CD1c-positive myeloid dendritic cell (primary cell): ENCODE measurements at regions not wholly inside any gene's neighbourhood (a gene's known extent, or its start where the extent isn't known, plus 50 kb on each side); places are given as distances from the start of the nearest gene placed in this dataset.

Experiments
- DNase-seq: peaks from one replicate; pipeline ENCODE4 v3.0.0-alpha.2; 2016; ENCODE audit errors: extremely low spot score

DNA sequence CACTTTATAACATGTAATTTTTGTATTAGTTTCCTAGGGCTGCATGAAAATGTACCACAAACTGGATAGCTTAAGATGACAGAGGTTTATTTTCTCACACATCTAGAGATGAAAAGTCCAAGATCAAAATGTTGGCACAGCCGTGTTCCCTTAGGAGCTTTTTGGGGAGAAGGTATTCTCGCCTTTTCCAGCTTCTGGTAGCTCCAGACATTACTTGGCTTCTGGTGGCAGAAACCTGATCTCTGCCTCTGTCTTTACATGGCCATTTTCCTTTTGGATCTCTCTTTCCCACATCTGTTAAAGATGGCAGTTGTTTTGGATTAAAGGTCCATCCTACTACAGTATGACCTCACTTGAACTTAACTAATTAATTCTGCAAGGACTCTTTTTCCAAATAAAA lies 885.7 kb upstream of the CDH8 start:
- no peak for DNase-seq

DNA sequence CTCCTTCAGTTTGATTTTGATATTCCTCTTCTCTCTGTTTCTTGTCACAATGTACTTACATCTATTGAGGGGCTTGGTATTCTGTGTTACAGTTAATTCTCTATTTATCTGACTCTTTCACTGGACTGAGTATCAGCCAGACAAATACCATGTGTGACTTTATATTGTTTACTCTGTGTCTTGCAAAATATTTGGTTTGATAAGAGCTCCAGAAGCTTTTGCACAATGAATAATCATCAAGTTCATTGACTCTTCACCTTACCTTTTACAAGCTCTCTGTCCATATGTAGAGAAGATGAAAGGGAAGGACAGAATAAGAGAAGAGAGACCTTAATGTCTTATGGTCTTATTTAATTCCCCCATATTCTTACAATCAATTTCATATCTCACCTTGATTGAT lies 877.7 kb upstream of the CDH8 start:
- no peak for DNase-seq

DNA sequence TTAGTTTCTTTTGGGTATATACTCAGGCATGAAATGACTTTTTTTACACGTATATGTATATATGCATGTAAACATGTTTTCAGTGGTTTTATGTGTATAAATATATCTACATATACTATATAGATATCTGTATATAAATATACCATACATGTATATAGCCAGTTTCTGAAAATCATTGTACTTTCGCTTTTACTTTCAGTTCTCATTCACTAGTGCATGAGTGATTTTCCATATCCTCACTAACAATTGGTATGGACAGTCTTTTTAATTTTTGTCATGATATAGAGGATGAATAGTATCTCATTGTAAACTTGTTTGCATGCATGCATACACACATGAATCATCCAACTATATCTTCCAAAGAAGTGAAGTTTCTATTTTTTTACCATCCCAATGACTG lies 877.1 kb upstream of the CDH8 start:
- no peak for DNase-seq

DNA sequence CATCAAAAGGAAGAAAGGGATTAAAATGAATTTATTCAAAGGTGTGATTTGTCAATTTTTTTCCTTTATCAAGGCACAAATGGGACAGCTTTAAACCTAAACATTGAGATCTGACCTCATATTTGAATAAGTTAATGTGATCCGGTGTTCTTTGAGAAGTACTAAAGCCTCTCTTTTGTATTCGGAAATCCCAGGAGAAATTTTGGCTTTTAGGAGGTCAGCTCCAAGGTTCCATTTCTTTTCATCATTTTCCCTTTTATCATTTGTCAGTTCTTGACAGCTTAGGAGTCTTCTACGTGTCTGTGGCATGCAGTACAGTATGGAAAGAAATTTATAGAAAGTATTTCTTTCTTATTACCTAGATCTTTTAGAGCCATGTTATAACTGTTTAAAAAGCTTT lies 873.4 kb upstream of the CDH8 start:
- no peak for DNase-seq

DNA sequence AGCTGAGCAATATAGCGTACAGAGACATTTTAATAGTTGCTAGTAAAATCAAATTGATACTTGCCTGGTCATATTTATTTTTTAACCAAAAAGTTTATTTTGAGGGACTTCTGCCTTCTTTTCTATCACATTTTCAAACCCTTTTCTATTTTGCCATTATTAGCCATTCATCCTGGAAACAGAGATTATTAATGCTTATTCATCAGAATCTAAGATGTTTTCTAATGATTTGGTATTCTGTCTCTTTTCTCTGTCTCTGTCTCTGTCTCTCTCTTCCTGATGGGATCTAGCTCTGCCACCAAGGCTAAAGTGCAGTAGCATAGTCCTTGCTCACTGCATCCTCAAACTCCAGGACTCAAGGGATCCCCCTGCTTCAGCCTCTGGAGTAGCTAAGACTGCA lies 871.3 kb upstream of the CDH8 start:
- DNase-seq: no peak

DNA sequence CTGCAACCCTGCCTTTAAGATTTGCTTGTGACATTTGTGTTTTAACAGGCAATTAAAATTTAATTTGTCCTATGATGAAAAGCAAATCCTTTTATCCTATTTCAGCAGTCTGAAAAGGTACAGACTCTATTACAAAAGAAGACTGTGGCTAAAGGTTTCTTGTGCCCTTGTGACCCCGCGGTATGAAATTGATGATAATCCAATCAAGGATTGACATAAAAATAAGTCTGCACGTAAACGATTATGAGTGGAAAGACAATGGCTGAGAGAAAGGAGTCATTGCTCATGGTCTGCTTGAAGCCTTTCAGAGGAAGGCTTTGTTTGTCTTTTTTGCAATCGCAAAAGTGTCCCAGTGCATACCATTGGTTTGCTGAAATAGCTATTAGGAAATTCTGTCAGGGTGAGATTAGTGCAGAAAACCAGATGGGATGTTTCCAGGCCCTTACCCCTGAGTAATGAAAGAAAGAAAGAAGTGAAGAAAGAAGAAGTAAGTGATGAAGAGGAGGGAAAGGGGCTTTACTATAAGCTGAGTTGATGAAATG lies 867.8 kb upstream of the CDH8 start:
- DNase-seq: no peak

DNA sequence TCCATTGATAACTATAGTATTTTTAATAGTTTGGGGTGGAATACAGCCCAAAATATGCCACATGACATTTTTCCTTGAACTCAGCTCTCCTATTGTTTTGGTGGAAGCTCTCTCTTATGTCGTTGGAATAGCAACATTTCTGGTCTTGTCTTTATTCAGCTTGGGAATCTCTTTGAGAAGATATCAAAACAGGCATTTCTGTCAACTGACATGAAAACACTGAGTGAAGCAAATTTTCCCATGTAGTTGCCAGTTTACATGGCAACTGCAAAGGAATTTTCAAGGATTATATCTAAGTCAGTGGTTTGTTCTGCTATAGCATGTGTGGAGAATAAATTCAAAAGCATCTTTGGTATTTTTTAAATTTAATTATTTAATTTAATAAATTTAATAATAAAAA lies 863.5 kb upstream of the CDH8 start:
- DNase-seq: no peak

DNA sequence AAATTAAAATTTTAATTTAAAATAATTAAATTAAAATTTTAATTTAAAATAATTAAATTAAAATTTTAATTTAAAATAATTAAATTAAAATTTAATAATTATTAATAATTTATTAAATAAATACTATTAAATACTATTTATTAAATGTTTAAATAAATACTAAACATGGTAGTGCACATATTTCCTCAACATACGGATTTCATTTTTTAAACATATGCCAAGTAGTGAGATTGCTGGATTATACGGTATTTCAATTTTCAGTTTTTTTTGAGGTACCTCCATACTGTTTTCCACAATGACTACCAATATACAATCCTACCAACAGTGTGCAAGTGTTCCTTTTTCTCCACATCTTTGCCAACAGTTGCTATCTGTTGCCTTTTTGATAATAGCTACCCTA lies 852.9 kb upstream of the CDH8 start:
- DNase-seq: no peak

DNA sequence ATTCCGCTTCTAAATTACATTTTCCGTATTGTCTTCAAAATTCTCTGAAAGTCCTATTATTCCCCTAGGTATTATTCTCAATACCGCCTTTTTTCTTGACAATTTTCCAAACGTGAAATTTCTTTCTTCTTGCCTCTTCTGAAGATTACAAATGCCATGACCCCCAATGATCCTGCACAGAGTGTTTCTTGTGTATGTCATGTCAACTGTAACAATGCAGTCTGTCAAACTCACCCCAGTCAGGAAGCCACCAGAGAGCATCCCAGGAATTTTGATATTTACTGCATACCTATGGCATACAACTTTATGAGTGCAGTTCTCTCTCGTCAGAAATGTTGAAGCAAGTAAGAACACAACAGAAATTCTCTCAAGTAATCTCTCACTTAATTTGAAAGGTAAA lies 847.3 kb upstream of the CDH8 start:
- DNase-seq: no peak

DNA sequence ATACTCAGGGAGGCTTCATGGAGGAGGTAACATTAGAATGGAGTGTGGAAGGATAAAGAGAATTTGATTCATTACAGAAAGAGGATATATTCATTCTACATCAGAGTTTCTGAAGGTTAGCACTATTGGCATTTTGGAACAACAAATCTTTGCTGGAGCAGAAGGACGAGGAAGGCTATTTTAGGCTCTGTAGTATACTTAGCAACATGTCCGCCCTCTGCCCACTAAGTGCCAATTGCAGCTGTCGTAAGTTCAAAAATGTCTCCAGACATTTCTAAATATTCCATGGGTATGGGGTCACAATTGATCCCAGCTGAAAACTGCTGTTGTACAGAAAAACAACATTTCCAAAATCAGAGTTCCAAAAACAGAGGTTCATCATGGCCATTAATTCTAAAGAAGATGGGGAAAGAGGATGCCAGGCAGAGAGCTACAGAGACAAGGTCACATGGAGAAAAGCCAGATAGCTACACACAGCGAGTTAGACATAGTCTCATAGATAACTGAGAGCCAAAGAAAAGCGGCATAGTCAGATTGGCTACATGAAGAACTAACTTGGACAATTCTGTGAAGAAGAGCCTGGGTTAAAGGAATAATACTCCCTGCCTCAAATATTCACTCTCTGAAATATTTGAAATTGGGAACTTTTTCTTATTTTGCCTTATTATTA lies 846.4 kb upstream of the CDH8 start:
- DNase-seq: no peak

DNA sequence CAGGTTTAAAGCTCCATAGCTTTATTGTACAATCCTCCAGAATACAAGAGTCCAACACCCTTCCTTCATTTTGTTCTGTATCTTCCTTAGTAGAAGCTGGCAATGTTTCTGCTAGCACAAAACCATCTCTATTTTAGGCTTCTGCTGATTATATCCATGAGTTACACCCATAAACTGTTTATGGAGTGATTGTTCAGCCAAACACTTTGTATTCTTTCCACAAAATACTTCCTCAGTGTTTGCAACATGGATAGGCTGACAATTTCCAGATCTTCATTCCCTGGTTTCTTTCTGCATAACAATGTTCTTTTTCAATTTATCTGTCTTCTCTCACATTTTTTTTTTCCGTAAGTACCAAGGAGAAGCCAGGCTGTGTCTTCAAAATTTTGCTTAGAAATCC lies 839.9 kb upstream of the CDH8 start:
- no peak for DNase-seq

DNA sequence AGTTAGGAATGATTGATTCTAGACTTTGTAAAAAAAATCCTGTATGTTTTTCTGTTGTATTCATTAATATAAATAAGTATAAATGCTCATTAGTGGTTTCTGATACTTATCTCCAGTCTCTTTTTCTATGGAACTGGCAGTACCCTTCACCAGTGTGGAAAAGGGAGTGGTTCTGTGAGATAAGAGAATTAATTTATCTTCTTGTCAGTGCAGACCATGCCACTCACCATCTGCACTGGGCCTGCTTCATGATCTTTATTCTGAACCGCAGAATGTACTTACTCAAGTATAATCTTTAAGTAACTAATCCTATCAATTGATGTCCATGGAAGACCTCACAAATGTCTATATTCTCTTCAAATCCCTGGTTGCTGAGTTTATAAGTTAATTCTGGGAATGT lies 836.1 kb upstream of the CDH8 start:
- no peak for DNase-seq

DNA sequence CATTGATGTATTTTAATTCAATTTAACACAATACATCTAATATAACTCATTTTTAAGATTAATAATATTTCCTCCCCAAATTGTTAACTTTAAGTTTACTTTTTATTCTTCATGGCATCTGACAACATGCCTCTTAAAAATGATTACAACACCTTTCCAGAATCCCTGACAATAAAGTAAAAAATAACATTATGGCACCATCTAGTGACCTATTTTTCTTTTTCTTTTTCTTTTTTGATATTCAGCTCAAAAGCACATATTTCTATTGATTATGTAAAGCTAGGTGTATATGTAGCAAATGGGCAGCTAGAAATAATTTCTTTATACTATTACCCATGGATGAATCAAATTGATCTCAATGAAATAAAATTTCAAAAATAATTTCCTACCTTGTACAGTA lies 834.3 kb upstream of the CDH8 start:
- DNase-seq: no peak

DNA sequence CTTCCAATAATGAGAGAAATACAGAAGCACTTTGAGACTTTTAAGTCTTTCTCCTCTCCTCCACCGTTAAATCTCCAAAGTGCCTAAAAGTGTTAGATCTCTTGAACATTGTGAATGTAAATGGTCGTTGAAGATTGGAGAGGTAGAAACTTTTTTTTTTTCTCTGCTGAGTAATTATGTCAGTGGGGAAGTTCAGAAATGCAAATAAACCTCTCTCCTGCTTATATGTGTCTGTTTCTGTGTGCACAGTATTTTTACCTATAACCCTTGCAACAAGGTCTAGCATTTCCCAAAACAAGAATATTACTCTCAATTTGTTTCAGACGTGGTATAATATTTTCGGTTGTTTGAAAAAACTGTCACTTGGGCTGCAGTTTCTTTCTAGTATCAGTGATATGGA lies 833.6 kb upstream of the CDH8 start:
- no peak for DNase-seq

DNA sequence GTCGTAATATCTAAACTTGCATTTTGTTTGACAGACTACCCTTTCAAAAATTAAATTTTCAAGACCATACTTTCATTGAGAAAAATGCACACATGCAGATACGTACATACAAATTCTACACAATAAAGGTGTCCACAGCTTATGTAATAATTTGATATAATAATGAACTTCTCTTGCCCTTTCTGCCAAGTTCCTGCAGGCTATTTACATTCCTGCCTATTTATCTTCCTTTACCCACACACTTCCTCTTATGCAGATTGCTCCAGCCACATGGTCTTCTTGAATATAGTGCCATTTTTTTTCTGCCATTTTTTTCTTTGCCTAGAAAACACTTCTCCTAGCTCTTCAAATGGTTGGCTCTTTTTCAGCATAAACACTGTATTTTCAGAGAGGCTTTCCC lies 826.9 kb upstream of the CDH8 start:
- no peak for DNase-seq

DNA sequence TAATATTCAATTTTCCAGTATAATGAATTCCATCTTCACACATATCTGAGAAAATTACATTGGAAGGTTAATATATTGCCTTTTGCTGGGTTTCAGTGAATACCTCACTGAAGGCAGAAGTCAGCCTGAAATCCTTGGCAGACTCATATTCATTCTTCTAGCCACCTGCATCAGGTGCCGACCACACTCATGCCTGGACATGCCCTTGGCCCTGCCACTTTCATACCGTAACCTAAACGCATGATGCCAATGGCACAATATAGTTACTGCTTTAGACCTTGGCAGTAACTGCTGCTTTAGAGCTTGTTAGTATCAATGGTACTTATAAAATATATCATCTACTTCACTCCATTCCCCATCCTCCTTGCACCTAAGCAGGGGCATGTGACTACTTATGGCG lies 817.6 kb upstream of the CDH8 start:
- no peak for DNase-seq

DNA sequence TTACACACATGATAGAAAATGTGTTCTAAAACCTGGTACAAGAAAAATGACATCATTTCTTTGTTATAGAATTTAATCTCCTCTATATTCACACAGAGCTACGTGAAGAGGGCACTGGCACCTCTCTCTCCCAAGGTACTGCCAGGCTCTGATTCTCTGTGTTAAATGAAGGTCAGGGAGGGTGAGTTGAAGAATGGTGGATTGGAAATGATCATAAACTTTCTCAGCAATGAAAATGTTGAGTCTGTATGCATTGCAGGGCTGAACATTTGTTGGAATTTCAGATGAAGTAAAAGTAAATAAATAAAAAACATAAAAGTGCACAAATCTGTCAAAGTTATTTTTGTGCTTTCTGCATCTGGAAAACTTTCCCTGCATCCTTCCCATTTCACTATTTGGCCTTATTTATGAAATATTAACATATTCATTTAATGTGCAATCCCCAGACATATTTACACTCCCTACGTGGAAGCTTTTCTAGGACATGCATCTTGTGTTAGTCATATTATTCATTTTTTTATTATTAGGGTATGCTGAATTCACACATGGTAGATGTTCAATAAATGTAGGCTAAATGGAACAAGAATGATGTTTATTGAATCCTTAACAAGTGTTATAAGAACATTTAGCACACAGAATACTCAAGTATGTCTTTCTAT lies 810.3 kb upstream of the CDH8 start:
- DNase-seq: no peak

DNA sequence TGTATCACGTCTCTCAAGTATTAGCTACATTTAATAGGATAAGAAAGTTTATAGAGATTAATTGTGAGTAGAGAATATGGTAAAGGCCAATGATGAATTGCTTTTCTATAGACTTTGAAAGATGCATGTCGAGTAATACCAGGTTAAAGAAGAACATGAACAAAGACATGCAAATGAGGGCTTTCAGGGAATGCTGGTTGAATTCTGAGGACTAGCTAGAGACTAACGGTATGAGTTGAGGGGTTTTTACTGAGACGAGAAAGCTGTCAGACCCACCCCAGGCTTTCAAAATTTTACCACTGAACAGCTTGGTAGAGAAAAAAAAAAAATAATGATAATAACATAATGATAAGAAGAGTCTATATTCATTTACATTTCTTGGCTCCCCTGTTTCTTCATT lies 796.0 kb upstream of the CDH8 start:
- no peak for DNase-seq

DNA sequence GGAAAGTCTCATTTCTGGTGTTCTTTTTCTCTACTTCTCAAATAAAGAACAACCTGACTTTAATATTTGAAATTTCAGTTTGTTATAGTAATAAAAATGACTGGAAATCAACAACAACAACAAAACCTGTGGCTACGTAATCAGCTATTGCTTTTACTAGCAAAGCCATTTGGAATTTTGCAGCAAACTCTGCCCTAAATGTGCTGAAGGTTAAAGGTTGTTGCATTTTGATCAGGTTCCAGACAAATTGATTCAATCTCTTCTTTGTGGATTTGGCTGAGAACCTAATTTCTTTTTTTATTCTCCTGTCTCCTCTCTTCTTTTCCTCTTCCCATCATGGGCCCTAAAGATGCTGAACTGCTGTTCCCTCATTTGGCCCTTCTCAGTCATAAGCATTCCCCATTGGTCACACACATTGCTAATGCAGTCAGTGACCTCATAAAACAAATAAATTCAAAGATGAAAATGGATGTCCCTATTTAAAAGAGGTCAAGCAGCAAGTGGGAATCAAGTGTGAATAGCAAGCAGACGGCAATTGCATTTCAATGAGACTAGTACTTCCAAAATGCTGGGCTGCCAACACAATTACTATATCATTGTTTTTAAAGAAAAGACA lies 795.1 kb upstream of the CDH8 start:
- DNase-seq: no peak

DNA sequence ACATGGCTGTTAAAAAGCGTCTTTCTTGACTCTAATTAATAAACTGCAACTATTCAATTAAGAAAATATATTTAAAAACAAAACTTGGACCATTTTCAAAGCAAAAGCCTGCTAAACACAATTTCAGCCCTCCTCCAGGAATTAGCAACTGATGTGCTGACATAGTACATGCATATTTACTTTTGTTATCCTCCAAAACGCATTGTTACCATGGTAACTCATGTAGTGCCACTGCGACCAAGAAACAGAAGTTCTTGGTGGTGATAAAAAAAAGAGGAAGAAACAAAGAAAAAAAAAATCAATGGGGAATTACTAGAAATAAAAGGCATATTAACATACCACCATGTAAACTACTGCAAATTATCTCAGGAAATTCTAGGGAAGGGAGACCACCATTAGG lies 793.4 kb upstream of the CDH8 start:
- no peak for DNase-seq

DNA sequence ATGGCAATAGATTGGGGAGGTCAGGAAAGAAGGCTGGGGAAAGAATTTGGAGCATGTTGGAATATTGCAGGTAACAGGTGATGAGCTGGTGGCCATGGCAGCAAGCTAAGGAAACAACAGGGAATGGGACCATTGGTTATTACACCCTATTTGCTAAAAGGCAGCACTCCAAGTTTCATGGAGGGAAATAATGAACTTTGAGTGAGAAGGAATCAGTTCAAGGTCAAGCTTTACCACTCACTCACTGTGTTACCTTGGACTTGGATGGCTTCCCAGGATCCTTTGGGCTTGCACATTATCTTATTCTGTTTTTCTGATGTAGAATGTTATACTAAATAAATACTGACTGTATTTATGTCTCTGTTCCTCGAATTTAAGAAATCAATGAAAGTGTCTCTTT lies 792.8 kb upstream of the CDH8 start:
- DNase-seq: no peak

DNA sequence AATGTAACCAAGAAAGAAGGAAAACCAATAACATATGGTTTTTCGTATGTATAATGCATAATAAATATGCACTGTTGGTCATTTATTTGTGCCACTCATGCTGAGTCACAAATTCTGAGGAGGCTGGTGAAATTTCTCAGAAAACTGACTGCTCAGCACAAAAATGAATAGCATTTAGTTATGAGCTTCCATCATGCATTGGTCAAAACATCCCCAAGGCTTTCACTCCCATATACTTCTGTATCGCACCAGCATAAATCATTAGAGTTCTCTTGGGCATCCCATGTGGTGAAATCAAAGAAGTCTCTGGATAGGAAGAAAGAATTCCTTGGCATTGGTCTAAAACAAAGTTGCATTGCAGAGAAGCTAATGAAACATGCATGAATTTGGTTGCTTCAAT lies 785.6 kb upstream of the CDH8 start:
- DNase-seq: no peak

DNA sequence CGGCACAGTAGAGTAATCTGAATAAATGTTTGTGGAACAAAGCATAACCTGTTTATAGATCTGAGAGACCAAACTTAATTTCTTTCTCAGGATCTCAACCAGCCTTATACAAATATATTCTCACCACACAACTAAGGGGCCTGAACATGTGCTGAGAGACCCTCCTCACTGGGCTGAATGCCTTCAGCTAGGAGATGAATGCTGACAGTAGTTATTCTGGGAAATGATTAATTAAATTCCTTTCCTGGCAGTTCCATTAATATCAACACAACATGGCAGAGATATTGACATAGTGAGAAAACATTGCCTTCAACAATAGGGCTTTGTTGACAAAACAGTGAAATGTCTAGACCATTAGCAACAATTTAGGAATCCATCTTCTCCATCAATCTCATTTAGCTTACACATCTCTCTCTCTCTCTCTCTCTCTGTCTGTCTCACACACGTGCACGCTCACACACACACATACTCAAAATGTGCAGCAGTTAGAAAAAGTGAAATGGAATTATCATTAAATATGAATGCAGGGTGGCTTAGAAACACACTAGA lies 780.8 kb upstream of the CDH8 start:
- no peak for DNase-seq
